ENCODE measurements at regions not wholly inside any gene's neighbourhood (a gene's known extent, or its start where the extent isn't known, plus 50 kb on each side); places are given as distances from the start of the nearest gene placed in this dataset.

DNA sequence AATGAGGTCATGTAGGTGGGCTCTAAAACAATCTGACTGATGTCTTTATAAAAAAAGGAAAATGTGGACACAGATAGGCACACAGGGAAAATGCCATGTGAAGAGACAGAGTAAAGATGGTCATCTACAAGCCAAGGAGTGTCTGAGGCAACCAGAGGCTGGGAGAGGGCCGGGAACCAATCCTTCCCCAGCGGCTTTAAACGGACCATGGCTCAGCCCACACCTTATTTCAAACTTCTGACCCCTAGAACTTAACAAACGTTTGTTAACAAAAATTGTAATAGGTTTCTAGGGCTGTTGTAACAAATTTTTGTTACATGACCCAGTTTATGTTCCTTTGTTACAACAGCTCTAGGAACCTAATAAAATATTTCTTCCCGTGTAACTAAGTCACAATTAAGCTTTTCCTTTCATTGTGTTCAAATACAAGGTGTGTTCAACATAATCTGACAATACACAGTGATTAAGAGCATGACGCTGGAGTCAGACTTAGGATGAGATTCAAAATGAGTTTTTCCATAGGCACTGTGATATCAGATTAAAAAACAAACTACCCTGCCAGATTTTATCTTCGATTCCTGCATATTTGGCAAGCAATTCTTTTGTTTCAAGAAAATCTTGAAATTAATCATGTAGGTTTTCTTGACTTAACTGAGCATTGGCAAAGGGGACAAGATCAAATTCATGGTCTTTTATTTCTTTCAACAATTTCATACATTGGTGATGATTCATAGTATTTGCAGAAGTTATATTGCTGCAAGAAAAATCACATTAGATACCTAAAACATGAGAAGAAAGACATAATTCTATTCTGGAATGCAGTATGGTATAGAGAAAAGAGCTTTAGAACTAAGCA, 169.5 kb upstream of the RIPOR2 start:
- DNase-seq (ENCODE audit: extremely low read depth, low read depth) = no peak
- TF ChIP-seq, protein P1, sequence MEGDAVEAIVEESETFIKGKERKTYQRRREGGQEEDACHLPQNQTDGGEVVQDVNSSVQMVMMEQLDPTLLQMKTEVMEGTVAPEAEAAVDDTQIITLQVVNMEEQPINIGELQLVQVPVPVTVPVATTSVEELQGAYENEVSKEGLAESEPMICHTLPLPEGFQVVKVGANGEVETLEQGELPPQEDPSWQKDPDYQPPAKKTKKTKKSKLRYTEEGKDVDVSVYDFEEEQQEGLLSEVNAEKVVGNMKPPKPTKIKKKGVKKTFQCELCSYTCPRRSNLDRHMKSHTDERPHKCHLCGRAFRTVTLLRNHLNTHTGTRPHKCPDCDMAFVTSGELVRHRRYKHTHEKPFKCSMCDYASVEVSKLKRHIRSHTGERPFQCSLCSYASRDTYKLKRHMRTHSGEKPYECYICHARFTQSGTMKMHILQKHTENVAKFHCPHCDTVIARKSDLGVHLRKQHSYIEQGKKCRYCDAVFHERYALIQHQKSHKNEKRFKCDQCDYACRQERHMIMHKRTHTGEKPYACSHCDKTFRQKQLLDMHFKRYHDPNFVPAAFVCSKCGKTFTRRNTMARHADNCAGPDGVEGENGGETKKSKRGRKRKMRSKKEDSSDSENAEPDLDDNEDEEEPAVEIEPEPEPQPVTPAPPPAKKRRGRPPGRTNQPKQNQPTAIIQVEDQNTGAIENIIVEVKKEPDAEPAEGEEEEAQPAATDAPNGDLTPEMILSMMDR (IDR thresholded peaks at IDR 0.05; ENCODE audit: low read depth, low read length) = no peak

DNA sequence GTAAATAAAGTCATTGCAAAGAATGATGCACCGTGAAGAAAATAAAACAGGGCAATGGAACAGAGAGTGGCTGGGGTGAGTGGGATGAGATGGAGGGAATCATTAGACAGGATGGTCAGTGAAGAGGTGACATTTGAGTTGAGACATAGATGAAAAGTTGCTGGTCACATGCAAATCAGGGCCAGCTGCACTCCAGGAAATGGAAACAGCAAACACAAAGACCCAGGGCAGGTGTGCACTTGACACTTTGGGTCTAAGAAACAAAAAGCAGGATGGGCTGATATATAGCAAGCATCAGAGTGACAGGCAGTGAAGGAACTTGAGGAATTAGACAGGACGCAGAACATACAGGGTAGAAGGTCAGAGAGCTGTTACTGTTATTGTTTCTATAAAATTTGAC, 171.5 kb upstream of the RIPOR2 start:
- DNase-seq (ENCODE audit: extremely low read depth, low read depth) = no peak
- TF ChIP-seq, protein P1 (IDR thresholded peaks at IDR 0.05; ENCODE audit: low read depth, low read length) = no peak

DNA sequence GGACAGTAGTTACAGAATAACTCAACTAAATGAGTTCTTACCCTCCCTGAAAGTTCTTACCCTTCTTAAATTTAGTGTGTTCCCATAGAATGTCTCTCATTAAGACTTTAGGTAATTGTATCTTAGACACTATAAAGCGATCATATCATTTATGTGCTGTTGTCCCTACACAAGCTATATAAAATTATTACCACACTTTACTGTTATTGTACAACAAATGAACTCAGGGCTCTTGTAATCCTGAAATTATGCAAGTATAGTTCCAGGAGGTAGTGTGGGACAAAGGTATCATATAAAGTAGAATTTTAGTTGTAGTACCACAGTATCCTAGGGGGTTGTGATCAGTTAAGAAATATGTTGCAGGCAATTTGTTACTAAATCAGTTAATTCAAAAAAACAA, 167.4 kb upstream of the CARMIL1 start:
- no peak for DNase-seq (ENCODE audit: extremely low read depth, low read depth)
- TF ChIP-seq, protein P1 (IDR thresholded peaks at IDR 0.05; ENCODE audit: low read depth, low read length) = no peak

DNA sequence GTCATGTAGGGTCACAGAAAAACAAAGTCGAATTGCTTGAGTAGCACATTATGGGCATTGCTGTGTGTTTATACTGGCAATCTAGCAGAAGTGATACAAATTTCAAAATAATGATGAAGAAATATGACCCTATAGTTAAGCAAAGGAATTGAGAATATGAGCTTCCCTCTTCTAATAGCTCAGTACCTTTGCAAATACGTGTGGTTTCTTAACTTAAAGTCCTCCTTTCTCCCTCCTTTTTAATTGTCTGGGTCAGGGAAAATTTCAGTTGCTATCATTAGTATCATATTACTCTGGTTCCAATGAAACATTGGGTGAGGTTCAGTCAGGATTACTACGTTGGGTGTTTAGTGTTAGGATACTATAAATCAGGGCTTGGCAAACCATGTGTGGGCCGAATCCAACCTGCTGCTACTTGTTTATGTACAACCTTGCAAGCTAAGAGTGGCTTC, 166.8 kb upstream of the CARMIL1 start:
- TF ChIP-seq, protein P1 (IDR thresholded peaks at IDR 0.05; ENCODE audit: low read depth, low read length) = no peak
- no peak for DNase-seq (ENCODE audit: extremely low read depth, low read depth)

DNA sequence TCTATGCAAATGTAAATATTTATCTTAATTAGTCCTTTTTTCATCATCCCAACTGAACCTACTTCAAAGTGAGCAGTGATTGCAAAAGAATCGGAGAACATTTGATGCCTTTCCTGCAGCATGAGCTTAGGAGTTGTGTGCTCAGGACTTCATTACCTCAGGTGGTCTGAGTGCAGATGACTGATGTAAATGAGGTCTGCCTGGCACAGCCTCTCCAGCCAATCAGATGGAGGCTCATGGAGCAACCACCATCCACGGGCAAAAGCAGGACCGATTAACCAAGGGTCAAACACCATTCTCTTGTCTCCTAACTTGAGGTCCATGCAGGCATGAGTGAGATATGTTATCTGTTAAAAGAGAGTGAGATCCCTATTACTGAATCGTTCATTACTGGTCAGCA, 165.7 kb upstream of the CARMIL1 start:
- no peak for DNase-seq (ENCODE audit: extremely low read depth, low read depth)
- TF ChIP-seq, protein P1 (IDR thresholded peaks at IDR 0.05; ENCODE audit: low read depth, low read length) = no peak

DNA sequence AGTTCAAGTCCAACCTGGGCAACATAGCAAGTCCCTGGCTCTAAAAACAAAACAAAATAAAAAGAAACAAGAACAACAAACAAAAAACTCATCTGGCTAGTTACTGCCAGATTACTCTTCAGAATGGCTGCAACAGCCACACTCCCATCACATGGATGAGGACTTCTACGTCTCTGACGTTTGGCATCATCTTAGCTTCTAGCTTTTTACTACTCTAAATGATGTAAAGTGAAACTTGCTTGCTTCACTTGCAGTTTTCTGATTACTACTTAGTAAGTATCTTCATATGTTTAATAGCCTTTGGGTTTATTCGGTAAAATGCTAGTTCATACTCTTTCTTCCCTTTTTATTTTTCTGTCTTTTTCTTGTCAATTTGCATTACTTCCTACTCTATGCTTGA, 161.1 kb upstream of the CARMIL1 start:
- DNase-seq (ENCODE audit: extremely low read depth, low read depth) = no peak
- TF ChIP-seq, protein P1 (IDR thresholded peaks at IDR 0.05; ENCODE audit: low read depth, low read length) = no peak

DNA sequence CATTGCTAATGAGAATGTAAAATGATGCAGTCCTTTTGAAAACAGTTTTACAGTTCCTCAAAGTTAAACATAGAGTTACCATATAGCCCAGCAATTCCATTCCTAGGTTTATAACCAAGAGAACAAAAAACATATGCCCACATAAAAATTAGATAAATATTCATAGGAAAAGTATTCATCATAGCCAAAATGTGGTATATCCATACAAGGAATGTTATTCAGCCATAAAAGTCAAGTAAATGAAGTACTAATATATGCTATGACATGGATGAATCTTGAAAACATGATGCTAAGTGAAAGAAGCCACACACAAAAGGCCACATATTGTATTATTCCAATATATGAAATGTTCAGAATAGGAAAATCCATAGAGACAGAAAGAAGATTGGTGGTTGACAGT, 158.0 kb upstream of the CARMIL1 start:
- TF ChIP-seq, protein P1 (IDR thresholded peaks at IDR 0.05; ENCODE audit: low read depth, low read length) = no peak
- no peak for DNase-seq (ENCODE audit: extremely low read depth, low read depth)
